ENCODE measurements at regions not wholly inside any gene's neighbourhood (a gene's known extent, or its start where the extent isn't known, plus 50 kb on each side); places are given as distances from the start of the nearest gene placed in this dataset.
A peak's percentile ranks its signal among the peaks of the same experiment; 100 is the strongest.

DNA sequence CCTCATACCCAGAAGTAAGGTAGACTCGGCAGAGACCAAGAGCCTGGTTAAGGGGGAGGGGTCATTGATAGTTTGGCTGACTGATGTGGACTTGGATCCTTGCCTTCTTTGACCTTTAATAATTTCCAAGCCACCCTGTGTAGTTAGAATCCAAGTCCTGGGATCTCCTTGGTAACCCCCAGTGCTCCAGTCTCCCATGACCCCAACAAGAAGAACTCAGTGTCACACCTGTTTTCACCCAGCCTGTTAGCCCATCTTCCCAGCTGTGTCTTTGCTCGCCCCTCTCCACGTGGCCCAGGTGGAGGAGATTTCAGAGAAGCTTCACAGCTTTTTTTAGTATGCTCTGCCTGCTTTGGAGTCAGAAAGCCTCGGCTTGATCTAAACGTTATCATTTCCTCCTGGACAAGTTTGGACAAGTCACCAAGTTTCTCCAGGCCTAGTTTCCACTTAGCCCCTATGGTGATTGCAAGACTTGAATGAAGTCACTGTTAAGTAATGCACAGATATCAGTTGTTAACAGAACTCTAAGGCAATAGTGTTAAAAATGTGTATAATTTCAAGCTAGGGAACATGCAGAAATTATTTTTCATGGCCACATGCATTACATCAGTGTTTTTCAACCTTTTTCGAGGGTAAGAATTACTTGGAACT lies 170.0 kb downstream of the TMEM38B start:
- DNase-seq: no peak

DNA sequence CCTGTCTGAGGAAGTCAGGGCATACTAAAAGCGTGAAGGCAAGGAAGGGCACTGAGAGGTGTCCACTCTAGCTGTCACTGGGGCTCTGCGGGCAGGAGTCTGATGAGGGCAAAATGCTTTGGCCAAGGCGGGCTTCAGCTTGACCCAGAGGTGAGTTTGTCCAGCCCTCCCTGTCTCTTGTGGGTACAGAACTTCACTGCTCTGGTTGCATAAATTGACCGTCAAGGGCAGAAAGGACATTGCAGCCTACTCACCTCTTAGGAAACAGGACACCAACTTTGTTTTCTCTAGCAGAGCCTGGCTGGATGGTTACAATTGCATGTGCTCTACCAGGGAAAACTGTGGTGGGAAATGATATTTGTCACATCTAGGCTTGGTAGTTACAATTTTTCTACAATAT lies 170.9 kb downstream of the TMEM38B start:
- no peak for DNase-seq

DNA sequence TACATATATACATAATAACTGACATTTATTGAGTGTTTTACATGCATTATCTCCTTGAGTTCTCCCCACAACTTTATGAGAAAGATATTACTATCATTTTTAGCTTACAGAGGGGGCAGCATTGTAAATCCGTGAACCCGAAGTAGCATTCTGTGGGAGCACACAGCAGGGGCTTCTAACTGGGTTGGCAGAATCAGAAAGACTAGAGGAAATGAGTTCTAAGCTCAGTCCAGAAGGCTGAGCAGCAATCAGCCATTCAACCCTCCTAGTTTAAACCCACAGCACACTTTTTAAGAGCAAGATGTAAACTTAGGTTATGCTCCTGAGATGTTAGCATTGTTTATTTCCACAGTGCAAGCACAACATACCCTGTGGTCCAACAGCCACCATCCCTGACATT lies 177.2 kb downstream of the TMEM38B start:
- no peak for DNase-seq

DNA sequence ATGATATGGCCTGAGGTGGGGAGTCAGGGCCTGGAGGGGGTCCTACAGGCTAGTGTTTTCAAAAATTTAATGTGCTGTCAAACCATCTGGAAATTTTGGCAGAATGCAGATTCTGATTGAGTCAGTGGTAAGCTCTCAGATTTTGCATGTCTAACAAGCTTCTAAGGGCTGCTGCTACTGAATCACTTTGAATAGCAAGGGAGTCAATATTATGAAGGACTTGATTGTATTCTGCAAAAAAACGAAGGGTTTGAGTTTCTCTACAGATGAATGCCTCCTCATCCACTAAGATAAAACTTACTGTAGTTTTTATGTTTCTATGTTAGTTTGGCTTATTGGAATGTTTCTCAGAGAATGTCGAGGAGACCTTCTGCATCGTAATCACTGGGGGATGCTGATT lies 179.5 kb downstream of the TMEM38B start:
- DNase-seq: no peak

DNA sequence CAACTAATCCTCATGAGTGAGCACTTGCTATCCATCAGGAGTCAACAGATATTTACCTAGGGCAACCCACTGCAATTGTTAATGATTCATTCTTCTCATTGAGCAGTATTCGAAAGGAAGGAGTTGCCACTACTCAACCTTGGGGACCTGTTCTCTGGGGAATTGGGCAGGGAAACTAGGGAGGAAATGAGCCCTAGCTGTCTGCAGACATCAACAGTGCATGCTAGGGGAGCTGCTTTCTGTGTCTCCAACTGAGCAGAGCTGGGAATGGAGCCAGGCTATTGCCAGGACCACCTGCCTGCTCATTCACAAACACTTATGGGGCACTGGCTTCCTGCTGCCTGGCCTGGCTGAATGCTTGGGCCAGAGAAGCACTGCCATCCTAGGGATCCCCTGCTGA lies 183.4 kb downstream of the TMEM38B start:
- no peak for DNase-seq

DNA sequence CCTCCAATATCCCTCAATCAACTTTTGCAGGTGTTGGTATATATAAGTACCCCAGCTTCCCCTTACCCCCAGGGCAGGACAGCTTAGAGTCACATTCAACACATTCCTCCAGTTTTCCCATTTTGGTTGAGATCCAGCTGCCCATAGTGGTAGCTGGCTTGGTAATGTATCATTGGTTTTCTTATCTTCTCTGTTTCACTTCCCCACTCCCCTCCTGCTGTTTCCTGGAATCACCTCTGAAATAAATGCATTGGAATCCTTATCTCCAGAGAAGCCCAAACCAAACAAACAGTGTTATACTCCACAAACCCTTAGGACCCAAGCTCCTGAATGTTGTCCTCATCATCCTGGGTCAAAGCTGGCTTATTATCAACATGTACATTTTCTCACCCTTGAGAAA lies 184.8 kb downstream of the TMEM38B start:
- DNase-seq: no peak

DNA sequence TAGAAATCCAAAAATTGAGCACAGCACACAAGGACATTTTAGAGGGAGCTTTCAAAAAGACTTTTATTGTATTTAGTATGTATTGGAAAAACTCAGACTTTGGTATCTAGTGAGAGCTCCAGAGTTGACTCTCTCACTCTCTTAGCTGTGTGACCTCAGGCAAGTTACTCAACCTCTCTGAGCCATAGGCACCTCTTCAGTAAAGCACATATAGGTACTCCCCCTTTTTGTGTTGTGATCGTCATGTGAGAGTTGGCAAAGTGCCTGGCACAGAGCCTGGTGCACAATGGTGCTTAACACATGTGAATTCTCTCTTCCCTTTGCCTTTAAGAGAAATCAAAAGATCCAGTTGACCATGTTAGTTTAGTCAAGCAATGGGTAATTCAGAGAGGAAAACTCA lies 186.2 kb downstream of the TMEM38B start:
- no peak for DNase-seq

DNA sequence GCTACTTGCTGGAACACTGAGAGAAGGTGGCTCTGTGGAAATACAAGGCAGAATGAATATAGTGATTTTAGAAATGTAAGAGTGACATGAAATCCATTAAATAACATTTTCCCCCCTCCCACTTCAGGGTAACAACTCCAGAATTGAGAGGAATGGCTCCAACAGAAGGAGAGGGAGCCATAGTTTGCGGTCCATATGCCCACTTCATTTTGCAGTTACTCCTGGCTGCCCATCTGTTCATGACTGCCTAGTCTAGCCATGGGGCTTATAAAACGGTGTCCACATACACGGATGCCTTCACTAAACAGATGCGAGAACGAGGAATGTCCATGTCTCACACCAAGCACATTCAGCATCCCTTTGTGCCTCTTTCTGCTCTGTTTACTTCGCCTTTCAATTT lies 186.7 kb downstream of the TMEM38B start:
- no peak for DNase-seq

DNA sequence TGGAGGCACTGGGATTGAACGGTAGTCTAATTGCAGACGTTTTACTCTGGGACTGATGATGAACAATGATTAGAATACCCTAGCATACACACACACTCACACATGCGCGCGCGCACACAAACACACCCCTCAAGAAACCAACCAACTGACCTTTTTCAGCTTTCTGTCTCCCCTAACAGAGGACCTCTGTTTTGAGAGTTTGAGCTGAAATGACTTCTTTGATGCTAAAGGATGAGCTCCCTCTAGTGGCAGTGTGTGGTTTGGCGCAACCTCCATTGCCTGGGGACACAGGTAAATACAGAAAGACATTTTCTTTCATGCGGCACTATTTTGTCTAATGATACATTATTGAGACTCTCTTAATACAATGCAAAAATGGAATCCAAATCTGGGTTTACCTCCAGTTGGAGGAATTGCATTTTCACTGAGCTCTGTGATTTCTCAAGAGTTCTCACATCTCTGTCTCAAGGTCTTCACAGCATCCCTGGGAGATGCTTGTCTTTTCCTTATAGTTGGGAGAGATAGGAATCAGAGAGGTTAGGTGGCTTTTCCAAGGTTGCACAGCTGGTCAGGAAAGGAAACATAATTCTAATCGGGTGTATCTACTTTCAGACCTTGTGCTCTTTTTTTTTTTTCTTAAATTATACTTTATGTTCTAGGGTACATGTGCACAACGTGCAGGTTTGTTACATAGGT lies 187.5 kb downstream of the TMEM38B start:
- DNase-seq: peak; percentile 20

DNA sequence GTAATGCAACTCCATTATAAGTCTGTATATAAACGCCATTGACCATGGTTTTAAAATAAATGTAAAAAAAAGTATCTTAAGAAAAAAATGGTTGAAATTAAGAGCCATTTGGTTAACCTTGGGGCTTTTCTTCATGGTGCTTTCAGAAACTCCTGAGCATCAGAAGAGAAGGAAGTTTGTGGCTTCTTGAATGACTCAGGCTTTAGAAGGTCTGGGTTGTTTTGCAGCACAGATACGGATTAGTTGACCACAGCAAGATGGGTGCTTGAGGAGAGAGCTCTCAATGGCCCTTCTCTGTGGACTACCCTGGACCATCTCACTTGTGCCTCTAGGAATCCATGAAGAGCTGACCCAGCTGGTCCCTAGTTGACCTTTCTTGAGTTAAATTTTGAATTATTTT lies 189.5 kb downstream of the TMEM38B start:
- DNase-seq: no peak

DNA sequence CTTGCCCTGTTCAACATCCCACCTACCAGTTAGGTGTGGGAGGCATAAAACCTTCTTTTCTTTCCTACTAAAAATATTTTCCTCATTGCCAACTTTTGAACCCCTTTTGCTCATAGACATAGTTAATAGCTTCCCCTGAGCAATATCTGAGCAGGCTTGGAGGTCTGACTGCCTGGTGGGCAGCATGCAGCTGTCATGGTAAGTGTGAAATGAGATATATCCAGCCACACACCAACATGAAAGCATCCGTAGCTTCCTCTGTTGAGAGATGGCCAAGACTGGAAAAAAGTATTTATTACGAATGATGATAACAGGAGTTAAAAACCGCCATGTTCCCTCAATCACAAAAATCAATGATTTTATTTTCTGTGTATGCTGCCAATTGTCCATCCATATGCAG lies 190.1 kb downstream of the TMEM38B start:
- no peak for DNase-seq

DNA sequence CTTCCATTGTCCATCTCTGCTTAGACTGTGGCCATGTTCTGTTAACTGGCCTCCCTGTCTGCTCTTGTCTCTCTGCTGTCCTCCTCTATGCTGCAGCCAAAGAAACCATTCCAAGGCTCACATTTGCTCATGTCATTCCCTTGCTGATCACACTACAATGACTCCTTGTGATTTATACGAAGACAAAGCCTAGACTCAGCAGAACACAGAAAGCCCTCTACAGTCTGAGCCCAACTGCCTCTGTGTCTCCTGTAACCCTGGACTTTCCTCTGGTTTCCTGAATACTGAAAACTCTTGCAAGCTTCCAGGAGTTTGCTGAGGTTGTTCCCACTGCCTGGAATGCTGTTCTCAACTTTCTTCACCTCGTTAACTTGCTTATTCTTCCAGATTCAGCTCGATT lies 191.8 kb downstream of the TMEM38B start:
- no peak for DNase-seq

DNA sequence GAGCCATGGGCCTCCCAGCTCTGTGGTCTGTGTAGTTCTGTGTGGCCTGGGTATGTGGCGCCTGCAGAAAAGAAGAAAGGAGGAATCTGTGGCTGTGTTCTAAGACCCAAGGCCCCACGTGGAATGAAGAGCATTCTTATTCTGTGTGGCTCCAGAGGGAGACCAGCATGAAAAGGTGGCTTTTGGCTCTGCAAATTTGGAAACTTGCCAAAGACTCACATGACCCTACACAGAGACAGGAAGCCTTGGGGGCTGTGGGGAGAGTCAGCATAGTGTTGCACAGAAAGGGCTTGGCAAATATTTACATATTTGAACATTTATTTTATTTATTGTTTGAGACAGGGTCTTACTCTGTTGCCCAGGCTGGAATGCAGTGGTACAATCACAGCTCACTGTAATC lies 193.3 kb downstream of the TMEM38B start:
- DNase-seq: no peak

DNA sequence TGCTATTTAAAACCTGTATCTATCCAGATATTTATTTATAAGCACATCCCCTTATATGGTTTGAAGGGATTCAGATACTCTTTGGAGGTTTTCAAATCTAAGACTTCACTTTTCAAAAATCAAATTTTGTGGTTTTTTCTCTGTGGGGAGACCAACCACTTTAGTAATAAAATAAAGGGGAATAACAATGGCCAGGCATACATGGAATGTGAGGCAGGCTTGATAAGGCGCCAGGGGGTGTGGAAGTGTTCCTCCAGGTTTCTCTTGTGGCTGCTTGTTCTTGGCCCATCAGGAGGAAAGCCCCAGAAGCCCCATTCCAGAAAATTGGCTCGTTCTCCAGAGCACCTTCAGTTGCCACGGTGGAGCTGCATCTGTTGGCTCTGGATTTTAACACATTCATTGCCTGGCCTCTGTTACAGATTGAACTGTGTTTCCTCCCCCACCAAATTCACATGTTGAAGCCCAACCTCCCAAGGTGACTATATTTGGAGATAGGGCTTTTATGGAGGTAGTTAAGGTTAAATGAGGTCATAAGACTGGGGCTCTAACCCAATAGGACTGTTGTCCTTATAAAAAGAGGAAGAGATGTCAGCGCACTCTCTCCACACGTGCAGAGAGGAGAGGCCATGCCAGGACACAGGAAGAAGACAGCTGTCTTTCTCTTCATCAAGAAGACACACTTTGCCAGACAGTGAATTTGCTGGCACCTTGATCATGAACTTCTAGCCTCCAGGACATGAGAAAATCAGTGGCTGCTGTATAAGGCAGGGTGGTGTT lies 195.9 kb downstream of the TMEM38B start:
- no peak for DNase-seq

DNA sequence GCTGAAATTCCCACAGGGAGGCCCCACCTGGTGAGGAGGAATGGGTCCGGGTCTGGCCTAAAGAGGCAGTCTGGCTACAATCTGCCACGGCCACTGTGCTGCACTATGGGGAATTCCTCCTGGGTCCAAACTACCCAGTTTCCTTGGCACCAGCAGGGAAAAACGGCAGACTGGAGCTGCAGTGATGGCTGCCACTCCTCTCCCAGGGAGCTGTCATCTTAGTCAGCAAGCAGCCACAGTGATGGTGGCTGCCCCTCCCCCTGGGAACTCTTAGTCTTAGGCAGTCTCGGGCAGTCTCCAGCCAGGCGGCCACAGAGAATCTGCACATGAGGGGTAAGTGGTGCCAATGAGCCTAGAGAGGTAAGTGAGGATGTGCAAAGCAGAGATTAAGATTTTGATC lies 205.8 kb downstream of the TMEM38B start:
- DNase-seq: no peak

DNA sequence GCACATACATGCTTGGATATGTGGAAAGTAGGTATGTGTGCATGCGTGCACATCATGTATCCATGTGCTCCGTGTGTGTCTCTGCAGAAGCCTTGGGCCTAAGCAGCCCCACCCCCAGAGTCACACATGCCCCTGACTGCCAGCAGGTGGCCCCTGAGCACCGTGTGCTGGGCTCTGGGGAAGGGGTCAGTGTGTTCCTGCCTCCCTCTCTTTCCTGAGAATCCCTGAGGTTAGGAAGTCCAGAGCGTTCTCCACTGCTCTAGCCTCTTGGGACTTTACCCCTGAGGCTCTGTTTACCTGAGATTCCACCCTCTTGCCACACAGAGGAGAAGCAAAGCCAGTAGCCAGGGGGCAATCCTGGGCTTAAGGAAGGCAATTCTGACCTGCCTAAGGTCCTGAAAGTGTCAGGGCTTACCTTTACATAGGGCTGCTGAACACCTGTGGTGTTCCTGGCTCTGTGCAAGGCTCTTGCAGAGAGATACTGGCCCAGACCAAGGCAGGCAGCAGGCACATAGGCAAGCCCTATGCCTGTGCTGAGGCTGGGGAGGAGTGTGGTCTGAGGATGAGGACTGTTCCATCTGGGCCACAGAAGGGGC lies 207.3 kb downstream of the TMEM38B start:
- no peak for DNase-seq

DNA sequence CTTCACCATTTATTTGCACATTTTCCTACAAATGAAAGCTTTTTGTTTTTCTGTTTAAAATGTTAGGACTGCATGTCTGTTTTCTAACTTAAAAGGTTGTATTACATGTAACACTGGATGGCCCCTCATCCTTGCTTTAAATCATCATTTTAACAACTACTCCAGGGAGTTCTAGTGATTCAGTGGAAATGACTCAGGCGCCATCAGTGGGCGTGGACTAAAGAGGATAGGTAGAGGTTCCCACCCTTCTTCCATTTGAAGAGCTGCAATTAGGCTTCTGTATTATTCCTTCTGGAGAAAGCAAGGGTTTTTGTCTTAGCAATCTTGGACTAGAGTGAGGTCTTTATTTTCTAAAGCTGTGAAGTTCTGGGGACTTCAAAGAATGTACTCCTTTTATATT lies 213.7 kb downstream of the TMEM38B start:
- DNase-seq: no peak

DNA sequence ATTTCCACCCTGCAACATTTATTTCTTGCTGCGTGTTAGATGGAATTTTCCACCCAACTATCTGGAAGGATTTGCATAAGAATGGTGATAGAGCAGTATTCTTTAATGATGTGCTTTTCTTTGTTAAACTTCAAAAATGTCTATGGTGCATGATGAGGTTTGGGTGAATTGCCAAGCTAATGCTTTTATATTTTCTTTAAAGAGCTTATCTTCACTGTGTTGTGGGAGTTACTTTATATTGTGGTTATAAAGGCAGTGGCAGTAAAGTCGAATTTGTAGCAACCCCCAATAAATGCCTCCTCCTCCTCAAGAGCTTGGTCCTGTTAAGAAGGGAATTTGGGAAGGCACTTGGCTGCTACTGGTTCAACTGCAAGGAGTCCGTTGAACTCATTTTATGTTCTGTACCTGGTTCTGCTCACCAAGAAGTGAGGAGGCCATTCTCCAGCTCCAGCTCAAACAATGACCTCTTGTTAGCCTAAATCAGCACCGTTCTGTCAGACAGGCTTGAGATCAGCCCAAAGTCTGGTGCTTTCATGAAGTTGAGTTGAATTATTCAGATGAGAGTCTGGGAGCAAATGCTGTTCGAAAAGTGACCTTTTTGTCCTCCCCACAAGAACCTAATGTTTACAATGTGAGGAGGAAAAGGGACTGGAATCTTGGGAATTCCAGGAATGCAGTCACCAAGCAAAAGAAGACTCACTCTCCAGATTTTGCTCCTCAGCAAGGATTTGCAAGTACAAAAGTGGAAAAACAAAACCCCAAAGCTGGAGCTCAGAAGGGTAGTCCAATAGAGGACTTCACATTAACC lies 217.0 kb downstream of the TMEM38B start:
- no peak for DNase-seq

DNA sequence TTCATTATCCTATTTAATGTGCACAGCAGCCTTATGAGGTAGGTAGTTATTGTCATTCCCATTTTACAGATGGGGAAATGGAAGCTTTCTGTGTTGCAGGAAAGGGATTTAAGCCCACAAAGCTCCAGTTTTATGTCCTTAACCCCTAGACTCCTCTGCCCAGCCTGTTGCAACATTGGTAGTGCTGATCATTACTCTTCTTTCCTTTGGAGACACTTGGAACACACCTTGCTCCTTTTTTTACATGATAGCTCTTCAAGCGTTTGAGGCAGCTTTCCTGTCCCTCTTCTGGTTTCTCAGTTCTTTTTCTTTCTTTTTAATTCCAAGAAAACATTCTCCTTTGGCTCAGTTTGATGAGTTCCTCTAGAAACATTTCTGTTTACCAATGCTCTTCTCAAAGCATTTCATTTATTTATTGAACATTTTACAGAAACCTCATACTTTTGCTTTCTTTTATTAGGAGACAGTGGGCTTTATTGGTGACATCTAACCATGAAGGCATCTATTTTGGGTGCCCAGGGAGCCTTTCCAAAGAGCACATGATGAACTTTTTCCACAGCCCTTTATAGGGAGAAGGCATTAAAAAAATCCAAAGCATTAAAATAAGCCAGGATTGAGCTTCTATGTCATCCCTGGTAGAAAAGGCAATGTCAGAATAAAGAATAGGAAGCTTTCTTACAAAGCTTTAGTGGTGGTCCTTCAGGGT lies 218.0 kb downstream of the TMEM38B start:
- DNase-seq: no peak

DNA sequence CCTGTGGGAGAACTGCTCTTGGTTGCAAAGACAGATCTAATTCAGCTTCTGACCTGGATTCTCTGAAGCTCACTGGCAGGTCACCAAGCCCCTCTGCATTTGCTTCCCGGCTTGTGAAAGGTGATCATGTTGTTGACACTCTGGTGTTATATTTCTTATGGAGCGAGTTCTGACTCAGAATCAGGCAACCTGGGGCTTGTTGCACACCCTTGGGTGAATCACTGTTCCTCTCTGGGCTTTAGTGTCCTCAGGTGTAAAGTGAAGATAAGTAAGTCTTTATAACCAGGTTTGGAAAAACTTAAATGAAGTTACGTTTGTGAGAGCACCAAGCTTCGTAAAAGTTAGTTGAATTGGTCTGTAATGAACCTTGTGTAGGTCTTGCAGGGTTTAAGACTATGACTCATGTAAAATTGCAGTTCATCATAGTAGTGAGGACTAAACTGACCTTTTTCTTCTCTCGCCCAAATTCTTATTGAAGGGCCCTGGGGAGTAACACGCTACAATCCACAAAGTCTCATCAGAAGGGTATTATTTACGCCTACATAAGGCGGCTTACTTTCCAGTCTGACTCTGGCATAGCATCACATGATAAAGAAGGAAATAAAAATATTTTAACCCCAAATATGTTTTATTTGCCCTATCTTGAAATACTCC lies 218.6 kb downstream of the TMEM38B start:
- no peak for DNase-seq

DNA sequence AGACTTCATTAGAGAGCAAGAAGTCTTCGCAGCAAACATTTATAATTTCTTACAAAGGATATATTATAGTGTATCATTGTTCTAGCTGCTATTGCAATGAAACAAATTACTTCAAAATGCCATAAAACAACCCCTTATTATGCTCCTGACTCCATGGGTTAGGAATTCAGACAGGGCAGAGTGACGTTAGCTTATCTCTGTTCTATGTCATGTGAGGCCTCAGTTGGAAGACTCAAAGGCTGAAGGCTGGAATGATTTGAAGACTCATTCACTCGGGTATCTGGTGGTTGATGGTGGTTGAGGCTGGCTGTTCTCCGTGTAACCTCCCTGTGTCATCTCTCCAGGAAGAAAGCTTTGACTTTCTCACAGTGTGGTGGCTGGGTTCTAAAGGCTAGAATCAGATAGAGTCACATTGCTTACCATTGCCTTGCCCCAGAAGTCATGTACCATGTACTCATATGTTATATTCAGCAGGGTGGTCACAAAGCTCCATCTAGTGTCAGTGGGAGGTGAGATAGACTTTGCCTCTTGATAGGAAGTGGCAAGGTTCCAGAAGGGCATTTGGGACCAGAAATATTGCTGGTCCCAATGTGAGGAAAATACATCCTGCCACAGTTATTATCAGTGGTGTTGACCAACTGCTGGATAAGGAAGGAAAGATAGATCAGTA lies 226.9 kb downstream of the TMEM38B start:
- no peak for DNase-seq
